IMR-90 (cell line): ENCODE measurements at regions not wholly inside any gene's neighbourhood (a gene's known extent, or its start where the extent isn't known, plus 50 kb on each side); places are given as distances from the start of the nearest gene placed in this dataset.

Source experiments
- ATAC-seq: fragments of 200-7000 bp; cut with Tn5 transposase; 2 replicates; pipeline ENCODE4 v1.9.1; 2020; ENCODE audit warnings: low read depth, mild to moderate bottlenecking, moderate library complexity
- BruUV-seq: library from RNA; stranded (reverse); fragments of 400-500 nt; replicated peaks from 2 replicates; lab custom pipeline; 2021; lab: Mats Ljungman, UMichigan
- CTCF ChIA-PET: fragments of 300-600 bp; formaldehyde crosslinking; extraction: SDS; loops from one replicate; lab custom pipeline; 2021; ENCODE audit warnings: antibody characterized with exemption; lab: Yijun Ruan, JAX
- POLR2A ChIA-PET: fragments of 300-600 bp; sonication (Branson Sonifier 250); formaldehyde crosslinking; loops from one replicate; lab custom pipeline; 2022; ENCODE audit warnings: antibody characterized with exemption; ENCODE audit not compliant: unreplicated experiment; lab: Charles Lee
- DNase-seq: peaks from one replicate; pipeline ENCODE4 v3.0.0; 2013
- H2AFZ ChIP-seq: replicated peaks from 2 replicates; pipeline ENCODE3; 2013; ENCODE audit warnings: low read length, mild to moderate bottlenecking; ENCODE audit not compliant: poor library complexity
- H2AK5ac ChIP-seq: 2 replicates; pipeline ENCODE4 v1.6.1; 2013; ENCODE audit warnings: low read depth, low read length, inconsistent platforms
- H2AK9ac ChIP-seq: replicated peaks from 2 replicates; pipeline ENCODE3; 2013; ENCODE audit warnings: mild to moderate bottlenecking, low read depth, low read length, moderate library complexity; ENCODE audit not compliant: poor library complexity
- H2BK120ac ChIP-seq: 2 replicates; pipeline ENCODE4 v1.6.1; 2013; ENCODE audit warnings: low read depth, low read length, inconsistent platforms
- H2BK15ac ChIP-seq: 3 replicates; pipeline ENCODE4 v1.6.1; 2013; ENCODE audit warnings: low read depth, low read length, inconsistent platforms
- H2BK20ac ChIP-seq: 2 replicates; pipeline ENCODE4 v1.6.1; 2013; ENCODE audit warnings: low read depth, mild to moderate bottlenecking, inconsistent platforms, low read length, moderate library complexity
- H2BK5ac ChIP-seq: 2 replicates; pipeline ENCODE4 v1.6.1; 2013; ENCODE audit warnings: mild to moderate bottlenecking, low read depth, low read length, inconsistent platforms; ENCODE audit not compliant: poor library complexity, severe bottlenecking
- H3K14ac ChIP-seq: replicated peaks from 2 replicates; pipeline ENCODE4 v1.6.1; 2013; ENCODE audit warnings: low read depth, low read length, inconsistent platforms
- H3K18ac ChIP-seq: 2 replicates; pipeline ENCODE4 v1.6.1; 2013; ENCODE audit warnings: low read depth, low read length, control low read depth
- H3K23ac ChIP-seq: 2 replicates; pipeline ENCODE4 v1.6.1; 2013; ENCODE audit warnings: low read depth, low read length, inconsistent platforms
- H3K27ac ChIP-seq: 2 replicates; pipeline ENCODE4 v1.5.1; 2013; ENCODE audit warnings: mild to moderate bottlenecking, control low read depth, low read length; ENCODE audit not compliant: insufficient read depth
- H3K27me3 ChIP-seq: 2 replicates; pipeline ENCODE4 v1.6.1; 2013; ENCODE audit warnings: low read length; ENCODE audit not compliant: control insufficient read depth, insufficient read depth
- H3K36me3 ChIP-seq: 2 replicates; pipeline ENCODE4 v1.6.1; 2013; ENCODE audit warnings: low read length, mixed read lengths; ENCODE audit not compliant: control insufficient read depth, insufficient read depth
- H3K4ac ChIP-seq: 2 replicates; pipeline ENCODE4 v1.6.1; 2013; ENCODE audit warnings: low read depth, low read length, inconsistent platforms
- H3K4me1 ChIP-seq: 2 replicates; pipeline ENCODE4 v1.6.1; 2013; ENCODE audit warnings: low read length, mixed read lengths; ENCODE audit not compliant: control insufficient read depth, insufficient read depth
- H3K4me2 ChIP-seq: 2 replicates; pipeline ENCODE4 v1.6.1; 2013; ENCODE audit warnings: low read depth, mild to moderate bottlenecking, control low read depth, low read length, moderate library complexity
- H3K4me3 ChIP-seq: 2 replicates; pipeline ENCODE4 v1.5.1; 2013; ENCODE audit warnings: low read depth, mild to moderate bottlenecking, control low read depth, low read length, moderate library complexity; ENCODE audit not compliant: insufficient read depth
- H3K56ac ChIP-seq: 2 replicates; pipeline ENCODE4 v1.6.1; 2013; ENCODE audit warnings: low read length, inconsistent platforms; ENCODE audit not compliant: insufficient read depth; ENCODE audit errors: extremely low read depth
- H3K79me1 ChIP-seq, 2 experiments: 2 replicates each; pipeline ENCODE4 v1.6.1; 2013; ENCODE audit warnings: low read length in 2 of 2, inconsistent platforms in 1 of 2, low read depth in 1 of 2
- H3K9ac ChIP-seq: 2 replicates; pipeline ENCODE4 v1.6.1; 2013; ENCODE audit warnings: low read depth, low read length, control low read depth
- H3K9me1 ChIP-seq: 2 replicates; pipeline ENCODE4 v1.6.1; 2013; ENCODE audit warnings: low read length, inconsistent platforms; ENCODE audit not compliant: insufficient read depth
- H3K9me3 ChIP-seq: 2 replicates; pipeline ENCODE4 v1.6.1; 2013; ENCODE audit warnings: low read length; ENCODE audit not compliant: control insufficient read depth, insufficient read depth
- H4K20me1 ChIP-seq: 2 replicates; pipeline ENCODE4 v1.6.1; 2013; ENCODE audit warnings: low read length, inconsistent platforms; ENCODE audit not compliant: insufficient read depth
- H4K5ac ChIP-seq: 2 replicates; pipeline ENCODE4 v1.6.1; 2013; ENCODE audit warnings: mild to moderate bottlenecking, low read depth, low read length, control low read depth
- H4K8ac ChIP-seq, 2 experiments: 2 replicates each; pipeline ENCODE4 v1.6.1; 2013; ENCODE audit warnings: low read depth in 2 of 2, low read length in 2 of 2, control low read depth in 1 of 2, inconsistent platforms in 1 of 2
- H4K91ac ChIP-seq: 2 replicates; pipeline ENCODE4 v1.6.1; 2013; ENCODE audit warnings: low read depth, low read length, inconsistent platforms; ENCODE audit not compliant: insufficient read depth
- BHLHE40 ChIP-seq: fragments of 150-350 bp; IDR thresholded peaks from 2 replicates; pipeline ENCODE4 v1.6.1; 2016; ENCODE audit warnings: mild to moderate bottlenecking, low read depth, low read length
- CEBPB ChIP-seq: IDR thresholded peaks from 2 replicates; pipeline ENCODE4 v1.6.1; 2012; ENCODE audit warnings: low read depth, low read length, improper control_type of control experiment
- CHD1 ChIP-seq: IDR thresholded peaks from 2 replicates; pipeline ENCODE4 v1.6.1; 2012; ENCODE audit warnings: low read depth, low read length, improper control_type of control experiment
- CTCF ChIP-seq: conservative IDR thresholded peaks from 2 replicates; pipeline ENCODE4 v1.5.1; 2012; ENCODE audit warnings: mild to moderate bottlenecking, low read depth, low read length, improper control_type of control experiment
- ELK1 ChIP-seq: fragments of 150-350 bp; IDR thresholded peaks from 2 replicates; pipeline ENCODE4 v1.6.1; 2016; ENCODE audit warnings: low read depth, mild to moderate bottlenecking, low read length, moderate library complexity, borderline replicate concordance
- FOS ChIP-seq: fragments of 150-350 bp; IDR thresholded peaks from 2 replicates; pipeline ENCODE4 v1.6.1; 2016; ENCODE audit warnings: low read depth, low read length
- MAFK ChIP-seq: IDR thresholded peaks from 2 replicates; pipeline ENCODE4 v1.6.1; 2012; ENCODE audit warnings: low read depth, low read length, improper control_type of control experiment
- MAZ ChIP-seq: IDR thresholded peaks from 2 replicates; pipeline ENCODE4 v1.6.1; 2012; ENCODE audit warnings: low read depth, mild to moderate bottlenecking, low read length, improper control_type of control experiment, moderate library complexity, borderline replicate concordance
- MXI1 ChIP-seq: IDR thresholded peaks from 2 replicates; pipeline ENCODE4 v1.6.1; 2012; ENCODE audit warnings: low read depth, mild to moderate bottlenecking, low read length, moderate library complexity, borderline replicate concordance
- POLR2A ChIP-seq: IDR thresholded peaks from 2 replicates; pipeline ENCODE4 v1.6.1; 2012; ENCODE audit warnings: mild to moderate bottlenecking, low read depth, low read length
- RAD21 ChIP-seq: IDR thresholded peaks from 2 replicates; pipeline ENCODE4 v1.6.1; 2012; ENCODE audit warnings: low read length, improper control_type of control experiment
- RCOR1 ChIP-seq: IDR thresholded peaks from 2 replicates; pipeline ENCODE4 v1.6.1; 2012; ENCODE audit warnings: mild to moderate bottlenecking, low read length, improper control_type of control experiment; ENCODE audit not compliant: insufficient replicate concordance
- RFX5 ChIP-seq: IDR thresholded peaks from 2 replicates; pipeline ENCODE4 v1.8.0; 2012; ENCODE audit warnings: low read depth, mild to moderate bottlenecking, low read length, moderate library complexity
- SMC3 ChIP-seq: fragments of 150-350 bp; IDR thresholded peaks from 2 replicates; pipeline ENCODE4 v1.6.1; 2016; ENCODE audit warnings: low read depth, mild to moderate bottlenecking, antibody characterized with exemption, low read length, moderate library complexity
- WGBS, 2 experiments: methylation state at CpG; one replicate each; pipeline versions ENCODE4 v1.1.5 to v1.1.7; 2013; ENCODE audit warnings: missing lambda C conversion rate in 2 of 2; ENCODE audit not compliant: insufficient read length in 1 of 2; ENCODE audit errors: extremely low coverage in 2 of 2; 5-methylcytosine and 5-hydroxymethylcytosine counted together
- dilution Hi-C: fragments of 300-500 bp; cut with HindIII; formaldehyde crosslinking; loops from one replicate; pipeline ENCODE4 v1.14.3; 2018; ENCODE audit warnings: low sequenced_read_pairs; ENCODE audit not compliant: unreplicated experiment
- in situ Hi-C: fragments of 300-500 bp; cut with MboI; formaldehyde crosslinking; loops from 3 replicates; pipeline ENCODE4 v1.14.3; 2019; ENCODE audit warnings: low sequenced_read_pairs, inconsistent platforms, mixed read lengths
- intact Hi-C: fragments of 100-400 bp; cut with micrococcal nuclease; formaldehyde crosslinking; loops from 2 replicates; pipeline ENCODE4 v1.10.0; 2022

- Histone ChIP-seq H3K4me2 (no peak overlapping the region), H2AFZ (no peak overlapping the region), H4K5ac (no peak overlapping the region), H2AK9ac (no peak overlapping the region), H3K27me3 (no peaks in the 10 kb centered on the region), H3K4ac (no peak overlapping the region), H3K56ac (no peak overlapping the region), H2BK5ac (no peak overlapping the region), H2AK5ac (no peak overlapping the region), H3K9me1 (no peaks in the 10 kb centered on the region), H3K36me3 (no peaks in the 10 kb centered on the region), H3K27ac (no peak overlapping the region), H3K23ac (no peak overlapping the region), H2BK15ac (no peak overlapping the region), H3K14ac (no peak overlapping the region), H2BK120ac (no peak overlapping the region), H3K4me3 (no peak overlapping the region), H3K9ac (no peak overlapping the region), H2BK20ac (no peak overlapping the region), H4K91ac (no peak overlapping the region), H3K4me1 (no peaks in the 10 kb centered on the region), H4K20me1 (no peaks in the 10 kb centered on the region), H3K79me1 (no peaks in the 10 kb centered on the region), H3K9me3 (no peaks in the 10 kb centered on the region), H4K8ac (no peak overlapping the region), H3K18ac (no peak overlapping the region)
- ChIA-PET POLR2A (no interaction called here), CTCF (no interaction called here)
- no TSS peak for BruUV-seq
- DNase-seq (no peak), ATAC-seq (no peak)
- no peak for TF ChIP-seq SMC3
- no peak for TF ChIP-seq CHD1
- no peak for TF ChIP-seq CEBPB
- TF ChIP-seq RCOR1: no peak
- no peak for TF ChIP-seq ELK1
- TF ChIP-seq BHLHE40: no peak
- TF ChIP-seq MXI1: no peak
- TF ChIP-seq RFX5: no peak
- TF ChIP-seq POLR2A: no peak
- no peak for TF ChIP-seq CTCF
- no peak for TF ChIP-seq MAFK
- TF ChIP-seq MAZ: no peak
- no peak for TF ChIP-seq FOS
- no peak for TF ChIP-seq RAD21
- intact Hi-C loops: no loop called here
- no CpG with 5 or more reads among the region's 3 CpGs for WGBS, 2 experiments
- in situ Hi-C loops: no loop called here
- dilution Hi-C loops: no loop called here
Measured at GRCh38 chr11:92753161-92753560, 216.3 kb upstream of the MTNR1B start.
